ENCODE measurements at regions not wholly inside any gene's neighbourhood (a gene's known extent, or its start where the extent isn't known, plus 50 kb on each side); places are given as distances from the start of the nearest gene placed in this dataset.

GRCh38 chr12:59940631-59941342 lies 345.0 kb downstream of the SLC16A7 start:
- H3K4me3 ChIP-seq = no peak overlapping the region
- H3K27me3 ChIP-seq = no peaks in the 10 kb centered on the region
- no peak for TF ChIP-seq CTCF (IDR thresholded peaks at IDR 0.05)
- TF ChIP-seq EP300 (IDR thresholded peaks at IDR 0.05) = no peak
- TF ChIP-seq POLR2A (IDR thresholded peaks at IDR 0.05) = no peak
- no peak for TF ChIP-seq POLR2AphosphoS5 (IDR thresholded peaks at IDR 0.05)
- H3K9me3 ChIP-seq = no peaks in the 10 kb centered on the region
- H3K36me3 ChIP-seq = no peaks in the 10 kb centered on the region
- WGBS, 2 donors = 39 to 56% methylated on average over 4 of the region's 4 CpGs
- H3K27ac ChIP-seq = no peak overlapping the region
- H3K4me1 ChIP-seq = no peaks in the 10 kb centered on the region
- no peak for DNase-seq
- intact Hi-C loops (cut with DNase I) = no loop called here

- TF ChIP-seq POLR2A (IDR thresholded peaks at IDR 0.05) (no peak), EP300 (IDR thresholded peaks at IDR 0.05) (no peak), CTCF (IDR thresholded peaks at IDR 0.05) (no peak), POLR2AphosphoS5 (IDR thresholded peaks at IDR 0.05) (no peak)
- intact Hi-C loops (cut with DNase I) = no loop called here
Observed at GRCh38 chr12:59941461-59941860, 345.6 kb downstream of the SLC16A7 start.

GRCh38 chr12:59944177-59944576 lies 348.3 kb downstream of the SLC16A7 start:
- no peak for TF ChIP-seq CTCF (IDR thresholded peaks at IDR 0.05)
- no peak for TF ChIP-seq POLR2AphosphoS5 (IDR thresholded peaks at IDR 0.05)
- no peak for TF ChIP-seq POLR2A (IDR thresholded peaks at IDR 0.05)
- TF ChIP-seq EP300 (IDR thresholded peaks at IDR 0.05) = no peak
- H3K4me3 ChIP-seq = no peak overlapping the region
- no peak for DNase-seq
- no peak overlapping the region for H3K27ac ChIP-seq
- no peaks in the 10 kb centered on the region for H3K36me3 ChIP-seq
- H3K9me3 ChIP-seq = no peaks in the 10 kb centered on the region
- H3K27me3 ChIP-seq = no peaks in the 10 kb centered on the region
- H3K4me1 ChIP-seq = no peaks in the 10 kb centered on the region
- intact Hi-C loops (cut with DNase I) = no loop called here

More at GRCh38 chr12:59941461-59941860, 345.6 kb downstream of the SLC16A7 start:
- DNase-seq = no peak
- Histone ChIP-seq H3K27ac (no peak overlapping the region), H3K4me1 (no peaks in the 10 kb centered on the region), H3K4me3 (no peak overlapping the region), H3K27me3 (no peaks in the 10 kb centered on the region), H3K36me3 (no peaks in the 10 kb centered on the region), H3K9me3 (no peaks in the 10 kb centered on the region)

GRCh38 chr12:59946635-59947034 lies 350.8 kb downstream of the SLC16A7 start:
- Histone ChIP-seq H3K4me1 (no peaks in the 10 kb centered on the region), H3K4me3 (no peak overlapping the region), H3K9me3 (no peaks in the 10 kb centered on the region), H3K27ac (no peak overlapping the region), H3K36me3 (no peaks in the 10 kb centered on the region), H3K27me3 (no peaks in the 10 kb centered on the region)
- WGBS, 2 donors = 58 to 80% methylated on average over 2 of the region's 2 CpGs
- intact Hi-C loops (cut with DNase I) = no loop called here
- TF ChIP-seq CTCF (IDR thresholded peaks at IDR 0.05) (no peak), POLR2AphosphoS5 (IDR thresholded peaks at IDR 0.05) (no peak), POLR2A (IDR thresholded peaks at IDR 0.05) (no peak), EP300 (IDR thresholded peaks at IDR 0.05) (no peak)
- no peak for DNase-seq

- TF ChIP-seq POLR2A (IDR thresholded peaks at IDR 0.05) (no peak), EP300 (IDR thresholded peaks at IDR 0.05) (no peak), CTCF (IDR thresholded peaks at IDR 0.05) (no peak), POLR2AphosphoS5 (IDR thresholded peaks at IDR 0.05) (no peak)
- H3K27me3 ChIP-seq = no peaks in the 10 kb centered on the region
- no peaks in the 10 kb centered on the region for H3K4me1 ChIP-seq
- DNase-seq = no peak
- H3K27ac ChIP-seq = no peak overlapping the region
- H3K4me3 ChIP-seq = no peak overlapping the region
- intact Hi-C loops (cut with DNase I) = no loop called here
- no peaks in the 10 kb centered on the region for H3K36me3 ChIP-seq
- no peaks in the 10 kb centered on the region for H3K9me3 ChIP-seq
- WGBS, 2 donors = 19 to 65% methylated on average over 1 of the region's 1 CpG
Observed at GRCh38 chr12:59963546-59963945, 367.7 kb downstream of the SLC16A7 start.

Measured in sigmoid colon (tissue), 6 donors.